NT2/D1 (cell line): ENCODE measurements at regions not wholly inside any gene's neighbourhood (a gene's known extent, or its start where the extent isn't known, plus 50 kb on each side); places are given as distances from the start of the nearest gene placed in this dataset.

Experiments used
- SUZ12 ChIP-seq: IDR thresholded peaks from 2 replicates; pipeline ENCODE4 v1.6.1; 2011; ENCODE audit not compliant: insufficient read length, insufficient read depth; ENCODE audit errors: extremely low read depth
- YY1 ChIP-seq: IDR thresholded peaks from 2 replicates; pipeline ENCODE4 v1.6.1; 2011; ENCODE audit not compliant: insufficient read length, insufficient read depth
- ZNF274 ChIP-seq: IDR thresholded peaks from 2 replicates; pipeline ENCODE4 v1.6.1; 2011; ENCODE audit warnings: mild to moderate bottlenecking, low read depth, low read length

DNA sequence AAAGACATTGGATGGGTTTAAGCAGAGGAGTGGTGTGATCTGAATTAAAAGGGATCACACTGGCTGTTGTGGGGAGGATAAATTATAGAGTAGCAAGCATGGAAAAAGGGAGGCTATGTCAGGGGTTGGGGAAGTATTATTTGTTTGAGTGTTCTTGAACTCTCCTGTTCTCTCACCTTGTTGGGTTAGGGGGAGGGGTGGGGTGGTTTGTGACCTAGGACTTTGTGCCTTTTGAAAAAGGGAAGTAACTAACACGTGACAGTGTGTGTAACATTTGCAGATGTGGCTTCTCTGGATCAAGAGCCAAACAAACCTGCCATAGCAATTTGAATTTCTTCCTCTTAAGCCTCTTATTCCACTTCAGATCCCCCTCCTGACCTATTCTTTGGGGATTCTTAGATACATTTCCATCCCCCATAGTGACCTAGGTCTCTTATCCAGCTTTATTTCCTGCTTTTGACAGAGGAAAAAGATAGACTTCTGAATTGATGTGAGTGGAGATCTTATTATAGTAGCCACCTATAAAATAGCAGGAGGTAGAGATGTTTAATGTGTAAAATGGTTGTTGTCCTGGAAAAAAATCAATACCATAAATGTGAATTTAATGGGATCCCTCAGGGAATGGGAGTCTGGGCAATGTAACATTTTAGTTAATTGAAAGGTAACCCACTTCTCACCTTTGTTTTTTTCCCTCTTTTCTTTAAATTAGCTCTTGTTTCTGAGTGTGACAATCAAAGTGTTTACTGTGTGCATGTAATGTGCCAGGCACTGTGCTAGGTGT lies 120.4 kb downstream of the CT47B1 start:
- TF ChIP-seq YY1 (no peak), ZNF274 (no peak), SUZ12 (no peak)
